ENCODE measurements at regions not wholly inside any gene's neighbourhood (a gene's known extent, or its start where the extent isn't known, plus 50 kb on each side); places are given as distances from the start of the nearest gene placed in this dataset.

- WGBS, 4 donors = 67 to 75% (median 71%) methylated on average over 2 of the region's 2 CpGs
- Histone ChIP-seq H3K27me3 (no peaks in the 10 kb centered on the region), H3K4me1 (no peaks in the 10 kb centered on the region), H3K9me3 (peaks cover 0 to 7% (median 0%) of the 10 kb centered on the region in 12 donors), H3K27ac (no peak overlapping the region), H3K36me3 (no peaks in the 10 kb centered on the region), H3K4me3 (no peak overlapping the region)
- ATAC-seq (no peak), DNase-seq (no peak)
- TF ChIP-seq POLR2A (IDR thresholded peaks at IDR 0.05) (no peak), CTCF (IDR thresholded peaks at IDR 0.05) (no peak)
- intact Hi-C loops (cut with DNase I) = no loop called here
Measured at GRCh38 chr4:179110356-179110755, 1668.1 kb upstream of the AGA start.

GRCh38 chr4:179110816-179111215 is 1668.6 kb upstream of the AGA start:
- Histone ChIP-seq H3K27ac (no peak overlapping the region), H3K9me3 (peaks cover 0 to 7% (median 0%) of the 10 kb centered on the region in 12 donors), H3K36me3 (no peaks in the 10 kb centered on the region), H3K4me3 (no peak overlapping the region), H3K27me3 (no peaks in the 10 kb centered on the region), H3K4me1 (no peaks in the 10 kb centered on the region)
- no peak for ATAC-seq
- intact Hi-C loops (cut with DNase I) = no loop called here
- 63 to 95% (median 89%) methylated on average over 2 of the region's 2 CpGs for WGBS, 4 donors
- no peak for DNase-seq
- TF ChIP-seq POLR2A (IDR thresholded peaks at IDR 0.05) (no peak), CTCF (IDR thresholded peaks at IDR 0.05) (no peak)

GRCh38 chr4:179112441-179113170 is 1670.4 kb upstream of the AGA start:
- H3K36me3 ChIP-seq = no peaks in the 10 kb centered on the region
- H3K4me1 ChIP-seq = no peaks in the 10 kb centered on the region
- peaks cover 0 to 7% (median 0%) of the 10 kb centered on the region in 12 donors for H3K9me3 ChIP-seq
- DNase-seq (no peak), ATAC-seq (no peak)
- TF ChIP-seq CTCF (IDR thresholded peaks at IDR 0.05) (no peak), POLR2A (IDR thresholded peaks at IDR 0.05) (no peak)
- H3K27ac ChIP-seq = no peak overlapping the region
- intact Hi-C loops (cut with DNase I) = no loop called here
- no peak overlapping the region for H3K4me3 ChIP-seq
- no peaks in the 10 kb centered on the region for H3K27me3 ChIP-seq
- 55 to 64% (median 61%) methylated on average over 5 of the region's 5 CpGs for WGBS, 4 donors

GRCh38 chr4:179114615-179115014 is 1672.4 kb upstream of the AGA start:
- Histone ChIP-seq H3K27me3 (no peaks in the 10 kb centered on the region), H3K36me3 (no peaks in the 10 kb centered on the region), H3K4me3 (no peak overlapping the region), H3K9me3 (peaks cover 0 to 7% (median 0%) of the 10 kb centered on the region in 12 donors), H3K4me1 (no peaks in the 10 kb centered on the region), H3K27ac (no peak overlapping the region)
- ATAC-seq (no peak), DNase-seq (no peak)
- no peak for TF ChIP-seq POLR2A (IDR thresholded peaks at IDR 0.05)
- no peak for TF ChIP-seq CTCF (IDR thresholded peaks at IDR 0.05)
- intact Hi-C loops (cut with DNase I) = no loop called here
- 78 to 83% (median 80%) methylated on average over 1 of the region's 1 CpG for WGBS, 4 donors

Measured in heart left ventricle (tissue), 16 donors.